T-helper 17 cell (primary cell): ENCODE measurements at regions not wholly inside any gene's neighbourhood (a gene's known extent, or its start where the extent isn't known, plus 50 kb on each side); places are given as distances from the start of the nearest gene placed in this dataset.

Experiments used
- ATAC-seq: fragments of 150-1000 bp; cut with Tn5 transposase; 2 replicates; pipeline ENCODE4 v1.10.0; 2021; ENCODE audit warnings: mild to moderate bottlenecking, moderate library complexity
- DNase-seq, 3 donors: peaks; one replicate each; pipeline versions ENCODE4 v3.0.0 to v3.0.0-alpha.2; 2020 to 2021
- H3K9me3 ChIP-seq: one replicate; pipeline ENCODE4 v1.7.0; 2013; ENCODE audit warnings: low read length, mild to moderate bottlenecking; ENCODE audit not compliant: control insufficient read depth, poor library complexity, severe bottlenecking
- H3K27ac Mint-ChIP-seq: one replicate; pipeline ENCODE4 v1.8.0; 2022; ENCODE audit warnings: mild to moderate bottlenecking, moderate library complexity, mixed read lengths
- H3K27me3 Mint-ChIP-seq: one replicate; pipeline ENCODE4 v1.8.0; 2022; ENCODE audit warnings: mixed read lengths
- H3K36me3 Mint-ChIP-seq: one replicate; pipeline ENCODE4 v1.8.0; 2022; ENCODE audit warnings: low read depth, mixed read lengths
- H3K4me1 Mint-ChIP-seq: one replicate; pipeline ENCODE4 v1.8.0; 2022; ENCODE audit warnings: mild to moderate bottlenecking, mixed read lengths
- H3K4me3 Mint-ChIP-seq: one replicate; pipeline ENCODE4 v1.8.0; 2022; ENCODE audit warnings: mild to moderate bottlenecking, moderate library complexity, mixed read lengths

- ATAC-seq, result no peak
- no peak for DNase-seq
- no peaks in the 10 kb centered on the region for H3K9me3 ChIP-seq
- H3K4me3 Mint-ChIP-seq, result no peak overlapping the region
- no peak overlapping the region for H3K27ac Mint-ChIP-seq
- H3K27me3 Mint-ChIP-seq, result no peaks in the 10 kb centered on the region
- no peaks in the 10 kb centered on the region for H3K36me3 Mint-ChIP-seq
- H3K4me1 Mint-ChIP-seq, result peaks cover 8% of the 10 kb centered on the region
Measured at GRCh38 chr14:65339866-65340265, 72.7 kb upstream of the FUT8 start.

- no peaks in the 10 kb centered on the region for H3K27me3 Mint-ChIP-seq
- H3K9me3 ChIP-seq, result no peaks in the 10 kb centered on the region
- H3K27ac Mint-ChIP-seq, result no peak overlapping the region
- H3K36me3 Mint-ChIP-seq, result peaks cover 7% of the 10 kb centered on the region
- DNase-seq (no peak), ATAC-seq (no peak)
- peaks cover 3% of the 10 kb centered on the region for H3K4me1 Mint-ChIP-seq
- H3K4me3 Mint-ChIP-seq, result no peak overlapping the region
Measured at GRCh38 chr14:65344011-65344410, 68.5 kb upstream of the FUT8 start.

GRCh38 chr14:65345266-65345665 lies 67.3 kb upstream of the FUT8 start:
- Mint-ChIP-seq H3K36me3 (peaks cover 7% of the 10 kb centered on the region), H3K4me1 (peaks cover 3% of the 10 kb centered on the region), H3K27ac (no peak overlapping the region), H3K27me3 (no peaks in the 10 kb centered on the region), H3K4me3 (no peak overlapping the region)
- no peaks in the 10 kb centered on the region for H3K9me3 ChIP-seq
- ATAC-seq, result no peak
- no peak for DNase-seq

GRCh38 chr14:65346474-65346873 lies 66.1 kb upstream of the FUT8 start:
- H3K27ac Mint-ChIP-seq, result no peak overlapping the region
- peaks cover 7% of the 10 kb centered on the region for H3K36me3 Mint-ChIP-seq
- DNase-seq (no peak), ATAC-seq (no peak)
- no peaks in the 10 kb centered on the region for H3K27me3 Mint-ChIP-seq
- no peaks in the 10 kb centered on the region for H3K9me3 ChIP-seq
- H3K4me1 Mint-ChIP-seq, result peaks cover 3% of the 10 kb centered on the region
- H3K4me3 Mint-ChIP-seq, result no peak overlapping the region

GRCh38 chr14:65346895-65347294 lies 65.6 kb upstream of the FUT8 start:
- Mint-ChIP-seq H3K4me3 (no peak overlapping the region), H3K27me3 (no peaks in the 10 kb centered on the region), H3K27ac (no peak overlapping the region), H3K36me3 (peaks cover 7% of the 10 kb centered on the region), H3K4me1 (peaks cover 3% of the 10 kb centered on the region)
- no peak for DNase-seq
- no peaks in the 10 kb centered on the region for H3K9me3 ChIP-seq
- ATAC-seq, result no peak

- peaks cover 6% of the 10 kb centered on the region for H3K4me1 Mint-ChIP-seq
- peaks cover 7% of the 10 kb centered on the region for H3K36me3 Mint-ChIP-seq
- H3K9me3 ChIP-seq, result no peaks in the 10 kb centered on the region
- H3K4me3 Mint-ChIP-seq, result no peak overlapping the region
- H3K27ac Mint-ChIP-seq, result no peak overlapping the region
- no peaks in the 10 kb centered on the region for H3K27me3 Mint-ChIP-seq
- ATAC-seq (no peak), DNase-seq (no peak)
Measured at GRCh38 chr14:65348137-65348536, 64.4 kb upstream of the FUT8 start.

- Mint-ChIP-seq H3K27ac (no peak overlapping the region), H3K27me3 (no peaks in the 10 kb centered on the region), H3K4me3 (no peak overlapping the region), H3K4me1 (peaks cover 6% of the 10 kb centered on the region), H3K36me3 (peaks cover 7% of the 10 kb centered on the region)
- no peak for DNase-seq
- no peaks in the 10 kb centered on the region for H3K9me3 ChIP-seq
- ATAC-seq, result no peak
Measured at GRCh38 chr14:65349100-65349499, 63.4 kb upstream of the FUT8 start.

GRCh38 chr14:65351493-65352194 lies 60.9 kb upstream of the FUT8 start:
- Mint-ChIP-seq H3K27ac (no peak overlapping the region), H3K27me3 (no peaks in the 10 kb centered on the region), H3K36me3 (peaks cover 7% of the 10 kb centered on the region), H3K4me3 (no peak overlapping the region), H3K4me1 (peaks cover 12% of the 10 kb centered on the region)
- H3K9me3 ChIP-seq, result no peaks in the 10 kb centered on the region
- ATAC-seq, result peak; percentile 54
- no peak for DNase-seq

GRCh38 chr14:65352964-65353530 lies 59.5 kb upstream of the FUT8 start:
- Mint-ChIP-seq H3K27ac (no peak overlapping the region), H3K4me1 (peaks cover 21% of the 10 kb centered on the region)
- ATAC-seq, result no peak

GRCh38 chr14:65354131-65354530 lies 58.4 kb upstream of the FUT8 start:
- Mint-ChIP-seq H3K4me3 (no peak overlapping the region), H3K36me3 (no peaks in the 10 kb centered on the region), H3K27ac (no peak overlapping the region), H3K27me3 (no peaks in the 10 kb centered on the region), H3K4me1 (peaks cover 18% of the 10 kb centered on the region)
- DNase-seq, result no peak
- ATAC-seq, result no peak
- H3K9me3 ChIP-seq, result no peaks in the 10 kb centered on the region

More at GRCh38 chr14:65352964-65353530, 59.5 kb upstream of the FUT8 start:
- no peaks in the 10 kb centered on the region for H3K9me3 ChIP-seq
- no peak for DNase-seq
- Mint-ChIP-seq H3K36me3 (peaks cover 5% of the 10 kb centered on the region), H3K4me3 (no peak overlapping the region), H3K27me3 (no peaks in the 10 kb centered on the region)

- Mint-ChIP-seq H3K4me1 (peaks cover 18% of the 10 kb centered on the region), H3K27me3 (no peaks in the 10 kb centered on the region), H3K36me3 (no peaks in the 10 kb centered on the region), H3K4me3 (no peak overlapping the region), H3K27ac (no peak overlapping the region)
- DNase-seq (no peak), ATAC-seq (no peak)
- H3K9me3 ChIP-seq, result no peaks in the 10 kb centered on the region
Measured at GRCh38 chr14:65354715-65355114, 57.8 kb upstream of the FUT8 start.

GRCh38 chr14:65356327-65356836 lies 56.1 kb upstream of the FUT8 start:
- peak; percentile 33 for ATAC-seq
- H3K4me1 Mint-ChIP-seq, result peaks cover 18% of the 10 kb centered on the region
- H3K36me3 Mint-ChIP-seq, result no peaks in the 10 kb centered on the region
- H3K27me3 Mint-ChIP-seq, result no peaks in the 10 kb centered on the region
- no peak for DNase-seq
- no peaks in the 10 kb centered on the region for H3K9me3 ChIP-seq
- no peak overlapping the region for H3K4me3 Mint-ChIP-seq
- H3K27ac Mint-ChIP-seq, result peak overlapping the region; percentile 37

GRCh38 chr14:65357113-65357512 lies 55.4 kb upstream of the FUT8 start:
- peaks cover 18% of the 10 kb centered on the region for H3K4me1 Mint-ChIP-seq
- H3K4me3 Mint-ChIP-seq, result no peak overlapping the region
- H3K36me3 Mint-ChIP-seq, result no peaks in the 10 kb centered on the region
- peak overlapping the region; percentile 37 for H3K27ac Mint-ChIP-seq
- no peaks in the 10 kb centered on the region for H3K9me3 ChIP-seq
- no peaks in the 10 kb centered on the region for H3K27me3 Mint-ChIP-seq
- ATAC-seq (no peak), DNase-seq (no peak)

GRCh38 chr14:65357689-65358088 lies 54.8 kb upstream of the FUT8 start:
- no peak for ATAC-seq
- Mint-ChIP-seq H3K27ac (no peak overlapping the region), H3K36me3 (no peaks in the 10 kb centered on the region), H3K27me3 (no peaks in the 10 kb centered on the region), H3K4me3 (no peak overlapping the region), H3K4me1 (peaks cover 18% of the 10 kb centered on the region)
- no peaks in the 10 kb centered on the region for H3K9me3 ChIP-seq
- DNase-seq, result no peak
